Mesodermal cell (in vitro differentiated cells): ENCODE measurements at regions not wholly inside any gene's neighbourhood (a gene's known extent, or its start where the extent isn't known, plus 50 kb on each side); places are given as distances from the start of the nearest gene placed in this dataset.

Source experiments
- H3K27ac ChIP-seq: 2 replicates; pipeline ENCODE4 v1.7.0; 2013; ENCODE audit warnings: mild to moderate bottlenecking, low read depth, low read length, moderate library complexity; ENCODE audit not compliant: severe bottlenecking
- H3K36me3 ChIP-seq: 2 replicates; pipeline ENCODE4 v1.7.1; 2013; ENCODE audit warnings: mild to moderate bottlenecking, low read length, moderate library complexity; ENCODE audit not compliant: control insufficient read depth, insufficient read depth
- H3K4me1 ChIP-seq: one replicate; pipeline ENCODE4 v1.7.1; 2013; ENCODE audit warnings: mild to moderate bottlenecking, low read length; ENCODE audit not compliant: insufficient read depth, control insufficient read depth, poor library complexity, severe bottlenecking
- H3K4me3 ChIP-seq: 2 replicates; pipeline ENCODE4 v1.7.0; 2013; ENCODE audit warnings: low read length, control low read depth, mild to moderate bottlenecking; ENCODE audit not compliant: insufficient read depth, poor library complexity, severe bottlenecking; ENCODE audit errors: extremely low read depth
- H3K9me3 ChIP-seq: 2 replicates; pipeline ENCODE4 v1.7.1; 2013; ENCODE audit warnings: mild to moderate bottlenecking, low read length, moderate library complexity; ENCODE audit not compliant: control insufficient read depth
- WGBS, 2 experiments: methylation state at CpG; one replicate each; pipeline ENCODE4 v1.1.5; 2013; ENCODE audit warnings: missing lambda C conversion rate in 2 of 2; ENCODE audit not compliant: insufficient coverage in 2 of 2; 5-methylcytosine and 5-hydroxymethylcytosine counted together

GRCh38 chr2:147396890-147397289, 447.9 kb upstream of the ACVR2A start:
- Histone ChIP-seq H3K36me3 (no peaks in the 10 kb centered on the region), H3K4me1 (no peaks in the 10 kb centered on the region), H3K27ac (no peak overlapping the region), H3K9me3 (no peaks in the 10 kb centered on the region), H3K4me3 (no peak overlapping the region)
- 100% methylated on average over 1 of the region's 3 CpGs; no CpG with 5 or more reads in 1 of the 2 experiments for WGBS, 2 experiments

- Histone ChIP-seq H3K9me3 (no peaks in the 10 kb centered on the region), H3K27ac (no peak overlapping the region), H3K4me3 (no peak overlapping the region), H3K36me3 (no peaks in the 10 kb centered on the region), H3K4me1 (no peaks in the 10 kb centered on the region)
Observed at GRCh38 chr2:147394179-147394790, 450.5 kb upstream of the ACVR2A start.

- H3K36me3 ChIP-seq: no peaks in the 10 kb centered on the region
- H3K4me1 ChIP-seq: no peaks in the 10 kb centered on the region
- H3K9me3 ChIP-seq: no peaks in the 10 kb centered on the region
- no peak overlapping the region for H3K27ac ChIP-seq
- WGBS, 2 experiments: 73% methylated on average over 2 of the region's 3 CpGs; no CpG with 5 or more reads in 1 of the 2 experiments
- no peak overlapping the region for H3K4me3 ChIP-seq
Observed at GRCh38 chr2:147392180-147392579, 452.6 kb upstream of the ACVR2A start.

- Histone ChIP-seq H3K4me1 (no peaks in the 10 kb centered on the region), H3K27ac (no peak overlapping the region), H3K36me3 (no peaks in the 10 kb centered on the region), H3K9me3 (no peaks in the 10 kb centered on the region), H3K4me3 (no peak overlapping the region)
- no CpG with 5 or more reads among the region's 3 CpGs for WGBS, 2 experiments
Observed at GRCh38 chr2:147390475-147390874, 454.4 kb upstream of the ACVR2A start.

DNA sequence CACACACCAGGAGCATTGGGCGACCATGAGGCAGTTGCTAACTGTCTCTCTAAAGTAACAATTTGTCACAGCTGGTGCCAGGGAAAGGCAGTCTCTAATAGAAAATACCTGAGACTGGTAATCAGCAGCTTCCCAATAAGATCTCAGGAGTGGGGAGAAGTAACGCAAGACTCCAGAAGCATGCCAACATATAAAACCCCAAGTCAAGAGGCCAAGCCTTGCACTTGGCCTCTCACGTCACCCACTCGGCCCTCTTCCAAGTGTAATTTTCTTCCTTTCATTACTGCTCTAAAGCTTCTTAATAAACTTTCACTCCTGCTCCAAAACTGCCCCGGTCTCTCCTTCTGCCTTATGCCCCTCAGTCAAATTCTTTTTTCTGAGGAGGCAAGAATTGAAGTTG, 455.6 kb upstream of the ACVR2A start:
- 89% methylated on average over 4 to 5 of the region's 5 CpGs for WGBS, 2 experiments
- no peak overlapping the region for H3K4me3 ChIP-seq
- H3K4me1 ChIP-seq: no peaks in the 10 kb centered on the region
- H3K27ac ChIP-seq: no peak overlapping the region
- no peaks in the 10 kb centered on the region for H3K36me3 ChIP-seq
- H3K9me3 ChIP-seq: no peaks in the 10 kb centered on the region

DNA sequence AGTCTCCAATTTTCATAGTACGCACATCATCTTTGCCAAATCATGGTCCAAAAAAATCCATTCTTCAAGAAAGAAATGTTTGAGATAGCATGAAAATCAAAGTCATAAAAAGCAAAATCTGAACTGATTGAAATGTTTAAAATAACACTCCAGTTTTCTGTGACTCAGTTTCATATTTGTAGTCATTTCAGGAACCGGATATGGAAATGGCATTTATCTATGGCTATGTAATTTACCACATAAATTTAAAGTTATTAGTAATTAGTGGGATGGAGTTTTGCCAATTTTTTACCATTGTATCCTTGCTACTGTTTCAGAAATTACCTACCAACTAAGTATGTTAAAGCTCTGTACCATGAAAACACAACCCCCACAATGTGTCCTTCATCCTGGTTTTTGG, 456.6 kb upstream of the ACVR2A start:
- H3K4me3 ChIP-seq: no peak overlapping the region
- H3K9me3 ChIP-seq: no peaks in the 10 kb centered on the region
- no CpG with 5 or more reads among the region's 2 CpGs for WGBS, 2 experiments
- no peak overlapping the region for H3K27ac ChIP-seq
- H3K36me3 ChIP-seq: no peaks in the 10 kb centered on the region
- H3K4me1 ChIP-seq: no peaks in the 10 kb centered on the region

- Histone ChIP-seq H3K4me1 (no peaks in the 10 kb centered on the region), H3K9me3 (no peaks in the 10 kb centered on the region), H3K4me3 (no peak overlapping the region), H3K36me3 (no peaks in the 10 kb centered on the region), H3K27ac (no peak overlapping the region)
- 50 to 67% methylated on average over 2 to 3 of the region's 3 CpGs for WGBS, 2 experiments
Observed at GRCh38 chr2:147386284-147386683, 458.5 kb upstream of the ACVR2A start.

- Histone ChIP-seq H3K36me3 (no peaks in the 10 kb centered on the region), H3K27ac (no peak overlapping the region), H3K9me3 (no peaks in the 10 kb centered on the region), H3K4me3 (no peak overlapping the region), H3K4me1 (no peaks in the 10 kb centered on the region)
- 89% methylated on average over 1 of the region's 1 CpG; no CpG with 5 or more reads in 1 of the 2 experiments for WGBS, 2 experiments
Observed at GRCh38 chr2:147385600-147385999, 459.2 kb upstream of the ACVR2A start.

GRCh38 chr2:147384659-147385058, 460.2 kb upstream of the ACVR2A start:
- WGBS, 2 experiments: no CpG with 5 or more reads among the region's 2 CpGs
- Histone ChIP-seq H3K4me3 (no peak overlapping the region), H3K27ac (no peak overlapping the region), H3K9me3 (no peaks in the 10 kb centered on the region), H3K36me3 (no peaks in the 10 kb centered on the region), H3K4me1 (no peaks in the 10 kb centered on the region)

DNA sequence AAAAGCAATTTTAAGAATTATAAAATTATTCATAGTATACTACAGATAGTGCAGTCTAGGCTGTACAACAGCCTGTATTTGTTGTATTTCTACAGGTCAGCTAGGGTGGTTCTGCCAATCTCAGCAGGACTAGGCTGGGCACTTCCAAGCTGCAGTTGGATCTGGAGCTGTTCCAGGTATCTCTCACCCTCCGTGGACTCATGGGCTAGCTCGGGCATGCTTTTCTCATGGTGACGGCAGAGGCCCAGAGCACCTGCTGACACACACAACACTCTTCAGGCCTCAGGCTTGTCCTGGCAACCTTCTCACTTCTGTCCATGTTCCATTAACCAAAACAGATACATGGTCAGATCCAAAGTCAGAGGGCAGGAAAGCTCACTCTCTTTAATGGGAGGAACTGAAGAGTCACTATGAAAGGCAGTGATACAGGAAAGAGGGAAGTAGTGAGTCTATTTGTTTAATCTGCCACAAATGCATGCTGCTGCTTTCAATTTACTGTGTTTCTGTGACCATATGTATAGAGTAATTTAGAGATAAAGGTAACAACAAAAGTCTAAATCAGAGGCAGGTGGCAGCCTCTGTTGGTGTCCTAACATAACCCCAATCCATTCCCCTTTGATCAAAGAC, 462.4 kb upstream of the ACVR2A start:
- Histone ChIP-seq H3K4me3 (no peak overlapping the region), H3K4me1 (no peaks in the 10 kb centered on the region), H3K36me3 (no peaks in the 10 kb centered on the region), H3K9me3 (no peaks in the 10 kb centered on the region), H3K27ac (no peak overlapping the region)
- 94 to 100% methylated on average over 3 of the region's 3 CpGs for WGBS, 2 experiments

DNA sequence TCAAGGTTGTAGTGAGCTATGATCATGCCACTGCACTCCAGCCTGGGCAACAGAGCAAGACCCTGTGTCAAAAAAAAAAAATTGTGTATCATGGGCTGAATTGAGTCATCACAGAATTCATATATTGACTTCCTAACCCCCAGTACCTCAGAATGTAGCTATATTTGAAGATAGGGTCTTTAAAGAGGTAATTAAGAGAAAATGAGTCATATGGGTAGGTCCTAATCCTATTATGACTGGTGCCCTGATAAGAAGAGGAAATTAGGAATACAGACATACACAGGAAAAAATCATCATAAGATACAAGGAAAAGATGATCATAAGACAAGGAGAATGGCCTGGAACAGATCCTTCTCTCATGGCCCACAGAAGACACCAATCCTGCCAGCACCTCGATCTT, 466.4 kb upstream of the ACVR2A start:
- Histone ChIP-seq H3K4me3 (no peak overlapping the region), H3K36me3 (no peaks in the 10 kb centered on the region), H3K4me1 (no peaks in the 10 kb centered on the region), H3K27ac (no peak overlapping the region), H3K9me3 (no peaks in the 10 kb centered on the region)
- WGBS, 2 experiments: 89 to 100% methylated on average over 1 of the region's 1 CpG
